Activated CD8-positive, alpha-beta memory T cell treated with anti-CD3 and anti-CD28 coated beads, Interleukin-2, amount 10 ng/mL, durations not matched to agents 7 days and 5 days (primary cell): ENCODE measurements at regions not wholly inside any gene's neighbourhood (a gene's known extent, or its start where the extent isn't known, plus 50 kb on each side); places are given as distances from the start of the nearest gene placed in this dataset.
"Not testable (repeated sequence)": the region's sequence is repeated elsewhere in the genome, so short reads cannot be mapped to it uniquely, and the experiment has no call there.

Experiments used
- ATAC-seq: fragments of 150-1000 bp; cut with Tn5 transposase; one replicate; pipeline ENCODE4 v1.10.0; 2021; ENCODE audit warnings: moderate library complexity
- CTCF ChIA-PET: fragments of 350-600 bp; sonication (Branson Sonifier 250); formaldehyde crosslinking; loops from one replicate; lab custom pipeline; 2021; ENCODE audit warnings: antibody characterized with exemption; lab: Charles Lee
- DNase-seq: peaks from one replicate; pipeline ENCODE4 v3.0.0-alpha.2; 2020
- H3K27ac Mint-ChIP-seq: one replicate; pipeline ENCODE4 v1.8.0; 2021; ENCODE audit warnings: mild to moderate bottlenecking, mixed read lengths
- H3K27me3 Mint-ChIP-seq: one replicate; pipeline ENCODE4 v1.8.0; 2021; ENCODE audit warnings: mixed read lengths
- H3K36me3 Mint-ChIP-seq: one replicate; pipeline ENCODE4 v1.8.0; 2021; ENCODE audit warnings: mild to moderate bottlenecking, mixed read lengths
- H3K4me1 Mint-ChIP-seq: one replicate; pipeline ENCODE4 v1.8.0; 2021; ENCODE audit warnings: mixed read lengths
- H3K4me3 Mint-ChIP-seq: one replicate; pipeline ENCODE4 v1.8.0; 2021; ENCODE audit warnings: mild to moderate bottlenecking, moderate library complexity, mixed read lengths
- H3K9me3 Mint-ChIP-seq: one replicate; pipeline ENCODE4 v1.8.0; 2022; ENCODE audit warnings: low read depth, mixed read lengths

DNA sequence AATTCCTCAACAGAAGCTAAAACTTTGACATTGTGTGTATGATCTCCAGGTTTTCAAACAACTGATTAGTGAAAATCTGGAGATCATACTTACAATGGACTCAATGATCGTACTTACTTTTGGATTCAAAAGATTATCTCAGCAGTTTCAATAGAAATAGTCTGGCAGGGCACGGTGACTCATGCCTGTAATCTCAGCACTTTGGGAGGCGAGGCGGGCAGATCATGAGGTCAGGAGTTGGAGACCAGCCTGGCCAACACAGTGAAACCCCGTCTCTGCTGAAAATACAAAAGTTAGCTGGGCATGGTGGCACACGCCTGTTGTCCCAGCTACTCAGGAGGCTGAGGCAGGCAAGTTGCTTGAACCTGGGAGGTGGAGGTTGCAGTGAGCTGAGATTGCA is 161.3 kb upstream of the MSX2 start:
- ATAC-seq, H3K27me3 Mint-ChIP-seq, H3K27ac Mint-ChIP-seq, H3K9me3 Mint-ChIP-seq, CTCF ChIA-PET, H3K4me3 Mint-ChIP-seq, DNase-seq, H3K4me1 Mint-ChIP-seq, H3K36me3 Mint-ChIP-seq: not testable (repeated sequence)

DNA sequence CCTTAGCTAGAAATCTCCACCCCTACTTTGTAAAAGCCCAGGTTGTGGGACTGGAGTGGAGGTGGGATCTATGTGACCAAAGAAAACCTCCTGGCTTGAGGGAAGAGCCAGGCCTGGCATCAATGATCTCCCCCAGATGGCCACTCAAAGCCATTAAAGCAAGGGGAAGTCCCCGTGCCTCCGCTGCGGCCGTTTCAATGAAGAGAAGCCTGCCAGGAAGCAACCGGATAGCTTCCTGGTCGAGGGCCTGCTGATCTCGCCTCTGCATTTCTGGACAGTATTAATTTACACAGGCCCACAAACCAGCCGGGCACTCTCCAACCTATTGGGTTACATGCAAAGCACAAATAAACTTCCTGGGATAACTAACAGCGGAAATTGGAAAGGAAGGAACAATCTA is 160.5 kb upstream of the MSX2 start:
- DNase-seq (no peak), ATAC-seq (no peak)
- no peak overlapping the region for H3K4me3 Mint-ChIP-seq
- H3K27me3 Mint-ChIP-seq, result no peaks in the 10 kb centered on the region
- no peaks in the 10 kb centered on the region for H3K36me3 Mint-ChIP-seq
- no peaks in the 10 kb centered on the region for H3K4me1 Mint-ChIP-seq
- H3K9me3 Mint-ChIP-seq, result no peaks in the 10 kb centered on the region
- H3K27ac Mint-ChIP-seq, result no peak overlapping the region
- CTCF ChIA-PET, result no interaction called here

DNA sequence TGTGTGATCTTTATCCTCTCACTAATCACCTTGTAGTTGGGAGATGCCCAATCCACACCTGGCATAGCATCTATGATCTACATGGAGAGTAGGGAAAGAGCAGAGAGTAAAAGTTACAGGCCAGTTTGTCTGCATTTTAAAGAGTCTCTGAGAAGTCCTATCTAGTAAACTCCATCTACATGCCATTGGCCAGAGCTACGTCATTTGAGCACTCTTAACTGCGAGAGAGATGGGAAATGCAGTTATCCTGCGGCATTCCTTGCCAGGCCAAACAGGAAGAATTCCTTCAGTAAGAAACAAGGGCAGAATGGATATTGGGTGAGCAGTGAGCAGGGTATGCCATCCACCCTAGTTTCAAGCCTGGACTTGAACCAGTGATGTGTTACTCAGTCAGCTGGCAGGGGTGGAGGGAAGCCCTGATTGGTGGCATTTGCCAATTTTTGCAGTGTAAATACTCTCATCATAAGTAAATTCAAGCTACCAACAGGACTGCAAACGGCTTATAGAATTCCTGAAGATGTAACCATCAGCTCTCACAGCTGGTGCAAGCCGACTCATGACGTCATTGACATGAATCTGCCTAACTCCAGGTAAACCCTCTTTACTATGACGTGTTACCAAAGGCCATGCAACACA is 156.8 kb upstream of the MSX2 start:
- Mint-ChIP-seq H3K27me3 (no peaks in the 10 kb centered on the region), H3K4me1 (no peaks in the 10 kb centered on the region), H3K9me3 (peaks cover 3% of the 10 kb centered on the region), H3K36me3 (no peaks in the 10 kb centered on the region), H3K4me3 (no peak overlapping the region), H3K27ac (no peak overlapping the region)
- CTCF ChIA-PET, result no interaction called here
- DNase-seq (no peak), ATAC-seq (no peak)

DNA sequence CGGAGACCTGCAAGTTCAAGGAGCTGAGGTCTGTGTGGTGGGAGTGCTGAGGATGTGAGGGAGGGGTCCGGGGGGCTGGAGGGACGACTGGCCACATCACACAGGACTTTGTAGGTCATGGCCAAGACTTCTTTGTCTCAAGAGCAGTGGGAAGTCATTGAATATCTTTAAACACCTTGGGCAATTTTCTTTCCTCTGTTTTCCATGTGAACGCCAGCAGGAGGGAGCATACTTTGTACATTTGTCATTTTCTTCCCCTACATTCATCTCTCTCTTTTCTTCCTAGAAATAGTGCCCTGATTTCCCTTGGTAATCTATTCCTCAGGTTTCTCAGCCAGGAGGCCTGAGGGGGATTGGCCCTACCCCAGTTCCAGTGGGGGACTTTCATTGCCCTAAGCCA is 153.7 kb upstream of the MSX2 start:
- CTCF ChIA-PET, result no interaction called here
- ATAC-seq, result no peak
- H3K36me3 Mint-ChIP-seq, result no peaks in the 10 kb centered on the region
- H3K4me1 Mint-ChIP-seq, result no peaks in the 10 kb centered on the region
- H3K4me3 Mint-ChIP-seq, result no peak overlapping the region
- DNase-seq, result no peak
- H3K9me3 Mint-ChIP-seq, result peaks cover 3% of the 10 kb centered on the region
- no peaks in the 10 kb centered on the region for H3K27me3 Mint-ChIP-seq
- no peak overlapping the region for H3K27ac Mint-ChIP-seq

DNA sequence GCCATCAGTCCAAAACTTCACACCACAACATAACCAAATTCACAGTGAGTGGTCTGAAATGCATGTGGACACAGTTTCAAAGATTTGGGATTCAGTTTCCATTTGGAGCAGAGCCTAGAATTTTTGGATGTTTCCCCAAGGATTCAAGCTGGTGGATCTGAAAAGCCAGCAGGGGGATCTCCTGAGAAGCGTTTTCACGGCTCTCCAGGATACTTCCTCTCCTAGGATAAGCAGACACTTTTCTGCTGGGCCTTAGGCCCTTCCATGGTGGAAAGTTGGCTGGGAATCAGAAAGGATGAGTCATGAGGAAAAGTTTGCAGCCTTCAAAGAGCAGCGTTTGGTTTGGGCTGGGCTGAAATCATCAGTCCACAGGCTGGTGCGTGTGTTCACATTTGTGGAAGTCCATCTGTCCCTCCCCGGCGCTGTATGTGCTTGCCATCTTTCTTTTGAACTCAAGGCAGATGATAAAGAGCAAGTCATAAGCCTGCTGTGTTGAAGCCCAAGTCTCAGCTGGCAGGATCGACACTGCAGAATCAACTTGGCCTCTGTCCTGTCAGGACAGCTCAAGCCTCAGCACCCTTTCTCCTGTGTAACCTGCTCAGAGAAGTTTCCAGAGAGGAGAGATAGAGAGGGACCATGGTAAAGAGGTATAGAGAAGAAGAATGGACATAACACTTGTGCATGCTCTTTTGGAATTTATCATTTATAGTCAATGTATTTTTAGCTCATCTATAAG is 152.6 kb upstream of the MSX2 start:
- no peaks in the 10 kb centered on the region for H3K4me1 Mint-ChIP-seq
- peaks cover 3% of the 10 kb centered on the region for H3K9me3 Mint-ChIP-seq
- H3K4me3 Mint-ChIP-seq, result no peak overlapping the region
- CTCF ChIA-PET, result no interaction called here
- H3K36me3 Mint-ChIP-seq, result no peaks in the 10 kb centered on the region
- ATAC-seq (no peak), DNase-seq (no peak)
- no peaks in the 10 kb centered on the region for H3K27me3 Mint-ChIP-seq
- no peak overlapping the region for H3K27ac Mint-ChIP-seq

DNA sequence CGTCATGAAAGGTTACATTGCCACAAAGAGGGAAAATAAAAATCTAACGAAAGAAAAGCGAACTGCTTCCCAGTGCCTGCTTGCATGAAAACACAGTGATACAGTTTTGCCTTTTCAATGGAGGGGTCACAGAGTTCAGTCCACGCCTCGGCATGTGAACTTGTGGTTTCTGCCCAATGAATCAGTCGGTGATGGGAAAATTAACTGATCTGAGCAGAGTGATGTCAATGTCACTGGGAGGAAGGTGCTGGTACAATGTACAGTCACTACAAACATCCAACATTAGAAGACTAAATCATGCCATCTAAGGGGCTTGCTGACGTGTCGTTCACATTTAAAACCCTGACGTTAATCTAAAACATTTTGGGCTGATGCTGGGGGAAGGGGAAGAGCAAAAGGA is 151.8 kb upstream of the MSX2 start:
- H3K4me1 Mint-ChIP-seq, result no peaks in the 10 kb centered on the region
- no peak for DNase-seq
- H3K36me3 Mint-ChIP-seq, result no peaks in the 10 kb centered on the region
- H3K27me3 Mint-ChIP-seq, result no peaks in the 10 kb centered on the region
- peaks cover 3% of the 10 kb centered on the region for H3K9me3 Mint-ChIP-seq
- no peak overlapping the region for H3K4me3 Mint-ChIP-seq
- CTCF ChIA-PET, result no interaction called here
- ATAC-seq, result no peak
- H3K27ac Mint-ChIP-seq, result no peak overlapping the region

DNA sequence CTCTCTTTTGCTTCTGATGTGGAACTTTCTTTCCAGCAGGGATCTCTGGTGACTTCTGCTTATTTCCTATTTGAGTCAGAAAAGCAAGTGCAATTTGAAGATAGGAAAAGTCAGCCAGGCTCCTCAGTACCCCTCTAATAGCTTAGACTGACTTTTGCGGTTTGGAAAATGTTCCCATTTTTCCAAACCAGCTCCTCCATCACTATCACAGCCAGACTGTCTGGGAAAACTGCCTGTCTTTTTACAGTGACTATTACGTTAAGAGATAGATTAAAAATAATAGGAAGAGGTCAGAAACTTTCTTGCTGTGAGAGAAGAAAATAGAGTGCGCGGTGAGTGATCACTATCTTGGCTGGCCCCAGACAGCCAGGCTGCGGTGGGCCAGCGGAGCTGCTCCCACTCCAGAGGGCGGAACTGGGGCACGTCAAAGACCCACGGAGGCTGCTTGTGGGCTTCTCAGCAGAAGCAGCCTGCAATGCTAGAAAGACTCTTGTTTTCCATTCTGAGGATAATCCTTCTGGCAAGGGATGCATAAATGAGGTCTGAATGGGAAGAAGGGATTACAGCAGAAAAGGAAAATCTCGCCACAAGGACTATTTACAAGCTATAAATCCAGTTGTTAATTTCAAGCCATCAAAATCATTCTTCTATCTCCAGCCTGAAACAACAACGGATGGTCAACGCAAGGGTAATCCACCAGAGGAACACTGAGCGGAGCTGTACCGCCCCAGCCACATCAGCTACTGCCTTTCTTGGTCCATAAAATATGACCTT is 151.0 kb upstream of the MSX2 start:
- Mint-ChIP-seq H3K27me3 (no peaks in the 10 kb centered on the region), H3K4me1 (no peaks in the 10 kb centered on the region), H3K27ac (no peak overlapping the region), H3K9me3 (peaks cover 3% of the 10 kb centered on the region), H3K36me3 (no peaks in the 10 kb centered on the region), H3K4me3 (no peak overlapping the region)
- ATAC-seq, result no peak
- no peak for DNase-seq
- CTCF ChIA-PET, result no interaction called here

DNA sequence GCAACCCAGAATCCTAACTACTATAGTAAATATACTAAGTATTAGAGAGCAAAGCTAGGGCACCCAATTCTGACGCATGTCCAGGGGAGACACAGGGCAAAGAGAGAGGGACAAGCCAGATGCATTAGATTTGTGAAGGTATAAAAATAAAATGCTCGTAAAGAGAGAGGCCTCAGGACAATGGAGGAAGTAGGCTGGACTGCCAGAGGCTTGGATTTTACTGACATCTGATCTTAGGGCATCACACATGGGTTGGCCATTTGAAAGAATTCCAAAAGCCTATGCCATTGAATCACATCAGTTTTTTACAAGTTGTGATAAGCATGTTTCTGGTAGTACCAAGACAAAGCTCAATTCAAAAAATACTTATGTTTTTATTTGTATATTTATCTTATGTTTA is 149.3 kb upstream of the MSX2 start:
- Mint-ChIP-seq H3K27me3 (no peaks in the 10 kb centered on the region), H3K36me3 (no peaks in the 10 kb centered on the region), H3K4me3 (no peak overlapping the region), H3K27ac (no peak overlapping the region), H3K9me3 (no peaks in the 10 kb centered on the region), H3K4me1 (no peaks in the 10 kb centered on the region)
- ATAC-seq (no peak), DNase-seq (no peak)
- CTCF ChIA-PET, result no interaction called here

DNA sequence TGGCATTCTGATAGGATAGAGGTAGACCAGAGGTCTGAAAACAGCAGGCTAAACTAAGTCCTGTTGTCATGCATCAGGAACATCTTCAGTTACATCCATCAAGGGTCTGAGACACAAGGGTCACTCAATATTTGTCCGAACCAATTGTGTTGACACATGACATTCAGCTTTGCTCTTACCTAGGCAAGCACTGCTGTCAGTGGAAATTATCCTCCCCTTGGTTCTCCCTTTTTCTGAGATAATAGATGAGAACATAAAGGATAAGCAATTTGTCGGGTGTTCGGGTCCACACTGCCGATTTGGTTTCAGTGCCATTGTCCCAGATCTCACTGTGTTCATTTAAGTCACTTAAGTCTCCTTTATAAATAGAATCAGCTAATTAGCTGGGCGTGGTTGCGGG is 148.3 kb upstream of the MSX2 start:
- CTCF ChIA-PET, result no interaction called here

DNA sequence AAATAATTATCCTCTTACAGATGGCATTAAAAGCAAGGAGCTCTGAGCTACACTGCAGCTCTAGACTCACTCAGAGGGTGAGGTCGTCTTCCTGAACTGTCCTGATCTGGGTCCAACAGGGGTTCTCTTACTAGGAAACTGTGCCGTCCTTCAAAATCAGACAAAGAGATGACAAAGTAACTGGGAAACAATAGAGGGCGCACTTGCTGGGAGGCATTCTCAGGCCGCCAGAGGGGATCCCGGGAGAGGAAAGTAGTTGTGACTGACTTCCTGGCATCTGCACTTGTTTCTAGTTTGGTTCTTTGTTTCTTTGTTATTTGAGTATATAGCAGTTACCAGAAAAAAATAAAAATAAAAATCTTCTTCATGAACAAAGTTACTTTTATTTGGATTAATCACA is 142.9 kb upstream of the MSX2 start:
- H3K27ac Mint-ChIP-seq, result no peak overlapping the region
- peaks cover 3% of the 10 kb centered on the region for H3K9me3 Mint-ChIP-seq
- no peaks in the 10 kb centered on the region for H3K27me3 Mint-ChIP-seq
- DNase-seq, result no peak
- H3K4me3 Mint-ChIP-seq, result no peak overlapping the region
- ATAC-seq, result no peak
- H3K4me1 Mint-ChIP-seq, result no peaks in the 10 kb centered on the region
- CTCF ChIA-PET, result no interaction called here
- no peaks in the 10 kb centered on the region for H3K36me3 Mint-ChIP-seq

More for the DNA sequence above, 148.3 kb upstream of the MSX2 start:
- Mint-ChIP-seq H3K9me3 (no peaks in the 10 kb centered on the region), H3K27ac (no peak overlapping the region), H3K36me3 (no peaks in the 10 kb centered on the region), H3K4me3 (no peak overlapping the region), H3K4me1 (no peaks in the 10 kb centered on the region), H3K27me3 (no peaks in the 10 kb centered on the region)
- ATAC-seq, result no peak
- no peak for DNase-seq

DNA sequence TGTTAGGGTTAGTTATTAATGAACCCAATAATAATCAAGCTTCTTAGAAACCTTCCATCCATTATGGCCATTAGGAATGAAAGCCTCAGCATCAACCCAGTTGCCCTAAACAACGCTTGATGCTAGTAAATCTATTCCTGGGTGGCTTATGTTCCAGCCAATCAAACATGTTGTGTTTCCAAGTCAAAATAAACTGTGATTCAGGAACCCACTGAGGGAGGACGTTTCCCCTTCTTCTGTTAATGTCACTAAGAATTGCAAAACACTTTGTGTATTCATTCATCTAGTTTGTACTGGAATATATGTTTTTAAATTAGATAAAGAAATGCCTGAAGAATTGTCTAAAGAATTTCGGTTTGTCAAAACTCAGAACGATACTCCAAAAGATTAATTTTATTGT is 142.5 kb upstream of the MSX2 start:
- no peaks in the 10 kb centered on the region for H3K27me3 Mint-ChIP-seq

DNA sequence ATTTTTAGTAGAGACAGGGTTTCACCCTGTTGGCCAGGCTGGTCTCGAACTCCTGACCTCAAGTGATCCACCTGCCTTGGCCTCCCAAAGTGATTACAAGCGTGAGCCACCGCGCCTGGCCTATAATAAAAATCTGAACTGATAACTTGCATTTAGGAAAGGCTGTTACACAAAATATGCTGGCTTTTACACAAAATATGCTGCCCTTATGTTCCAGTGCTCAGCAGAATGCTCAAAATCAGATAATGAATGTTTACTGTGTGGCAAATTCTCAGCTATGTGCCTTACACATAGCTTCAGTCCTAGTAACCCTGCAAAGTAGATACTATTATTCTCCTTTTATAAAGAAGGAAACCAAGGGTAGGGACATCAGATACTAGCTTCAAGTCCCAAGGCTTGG is 141.3 kb upstream of the MSX2 start:
- ATAC-seq (no peak), DNase-seq (no peak)
- CTCF ChIA-PET, result no interaction called here
- Mint-ChIP-seq H3K4me1 (no peaks in the 10 kb centered on the region), H3K27ac (no peak overlapping the region), H3K4me3 (no peak overlapping the region), H3K27me3 (no peaks in the 10 kb centered on the region), H3K36me3 (no peaks in the 10 kb centered on the region), H3K9me3 (peaks cover 5% of the 10 kb centered on the region)

More for the DNA sequence above, 142.5 kb upstream of the MSX2 start:
- DNase-seq (no peak), ATAC-seq (no peak)
- no peaks in the 10 kb centered on the region for H3K4me1 Mint-ChIP-seq
- peaks cover 5% of the 10 kb centered on the region for H3K9me3 Mint-ChIP-seq
- no peaks in the 10 kb centered on the region for H3K36me3 Mint-ChIP-seq
- H3K4me3 Mint-ChIP-seq, result no peak overlapping the region
- CTCF ChIA-PET, result no interaction called here
- H3K27ac Mint-ChIP-seq, result no peak overlapping the region

DNA sequence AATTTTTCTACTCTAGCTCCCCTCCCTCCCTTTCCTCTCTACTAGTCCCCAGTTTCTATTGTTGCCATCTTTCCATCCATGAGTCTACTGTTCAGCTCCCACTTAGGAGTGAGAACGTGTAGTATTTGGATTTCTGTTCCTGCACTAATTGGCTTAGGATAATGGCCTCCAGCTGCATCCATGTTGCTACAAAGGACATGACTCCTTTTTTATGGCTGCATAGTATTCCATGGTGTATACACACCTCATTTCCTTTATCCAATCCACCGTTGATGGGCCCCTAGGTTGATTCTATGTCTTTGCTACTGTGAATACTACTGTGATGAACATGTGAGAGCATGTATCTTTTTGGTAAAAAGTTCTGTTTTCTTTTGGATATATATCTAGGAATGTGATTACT is 138.9 kb upstream of the MSX2 start:
- CTCF ChIA-PET, result no interaction called here
- no peaks in the 10 kb centered on the region for H3K4me1 Mint-ChIP-seq

DNA sequence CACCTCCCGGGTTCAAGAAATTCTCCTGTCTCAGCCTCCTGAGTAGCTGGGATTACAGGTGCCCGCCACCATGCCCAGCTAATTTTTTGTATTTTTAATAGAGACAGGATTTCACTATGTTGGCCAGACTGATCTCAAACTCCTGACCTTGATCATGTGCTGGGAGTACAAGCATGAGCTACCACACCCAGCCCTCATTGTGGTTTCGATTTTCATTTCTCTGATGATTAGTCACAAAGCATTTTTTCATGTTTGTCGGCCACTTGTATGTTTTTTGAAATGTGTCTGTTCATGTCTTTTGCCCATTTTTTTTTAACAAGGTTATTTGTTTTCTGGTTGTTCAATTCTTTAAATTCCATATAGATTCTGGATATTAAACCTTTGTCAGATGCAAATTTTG is 138.2 kb upstream of the MSX2 start:
- H3K9me3 Mint-ChIP-seq, H3K4me1 Mint-ChIP-seq, H3K27me3 Mint-ChIP-seq, CTCF ChIA-PET, H3K4me3 Mint-ChIP-seq, H3K27ac Mint-ChIP-seq, H3K36me3 Mint-ChIP-seq, DNase-seq, ATAC-seq: not testable (repeated sequence)

More for the DNA sequence above, 138.9 kb upstream of the MSX2 start:
- H3K36me3 Mint-ChIP-seq, result no peaks in the 10 kb centered on the region
- ATAC-seq, result no peak
- H3K9me3 Mint-ChIP-seq, result peaks cover 6% of the 10 kb centered on the region
- no peak for DNase-seq
- H3K27me3 Mint-ChIP-seq, result no peaks in the 10 kb centered on the region
- H3K27ac Mint-ChIP-seq, result no peak overlapping the region
- no peak overlapping the region for H3K4me3 Mint-ChIP-seq
